ENCODE measurements at regions not wholly inside any gene's neighbourhood (a gene's known extent, or its start where the extent isn't known, plus 50 kb on each side); places are given as distances from the start of the nearest gene placed in this dataset.
A peak's percentile ranks its signal among the peaks of the same experiment; 100 is the strongest.

GRCh38 chr11:105229257-105229656, 89.7 kb upstream of the CARD18 start:
- DNase-seq: no peak

- DNase-seq: no peak
Measured at GRCh38 chr11:105227363-105227762, 87.8 kb upstream of the CARD18 start.

GRCh38 chr11:105226766-105227165, 87.2 kb upstream of the CARD18 start:
- no peak for DNase-seq

- DNase-seq: no peak
Measured at GRCh38 chr11:105226091-105226490, 86.5 kb upstream of the CARD18 start.

- DNase-seq: no peak
Measured at GRCh38 chr11:105224482-105225253, 85.1 kb upstream of the CARD18 start.

GRCh38 chr11:105220121-105220520, 80.6 kb upstream of the CARD18 start:
- peak; percentile 2 for DNase-seq

- DNase-seq: no peak
Measured at GRCh38 chr11:105219670-105220069, 80.1 kb upstream of the CARD18 start.

- no peak for DNase-seq
Measured at GRCh38 chr11:105219269-105219668, 79.7 kb upstream of the CARD18 start.

GRCh38 chr11:105215528-105215927, 76.0 kb upstream of the CARD18 start:
- DNase-seq: no peak

- no peak for DNase-seq
Measured at GRCh38 chr11:105211806-105212554, 72.4 kb upstream of the CARD18 start.

GRCh38 chr11:105208019-105208418, 68.5 kb upstream of the CARD18 start:
- no peak for DNase-seq

GRCh38 chr11:105206633-105207032, 67.1 kb upstream of the CARD18 start:
- DNase-seq: no peak

- no peak for DNase-seq
Measured at GRCh38 chr11:105204636-105205035, 65.1 kb upstream of the CARD18 start.

GRCh38 chr11:105203569-105204240, 64.1 kb upstream of the CARD18 start:
- DNase-seq: no peak

- DNase-seq: peak; percentile 25
Measured at GRCh38 chr11:105202844-105203548, 63.4 kb upstream of the CARD18 start.

- DNase-seq: peak; percentile 16
Measured at GRCh38 chr11:105202422-105202821, 62.9 kb upstream of the CARD18 start.

GRCh38 chr11:105201166-105201565, 61.6 kb upstream of the CARD18 start:
- no peak for DNase-seq

GRCh38 chr11:105197071-105197815, 57.7 kb upstream of the CARD18 start:
- no peak for DNase-seq

- no peak for DNase-seq
Measured at GRCh38 chr11:105193260-105193659, 53.7 kb upstream of the CARD18 start.

- no peak for DNase-seq
Measured at GRCh38 chr11:105192115-105192514, 52.5 kb upstream of the CARD18 start.

- no peak for DNase-seq
Measured at GRCh38 chr11:105189581-105189980, 50.0 kb upstream of the CARD18 start.
